ENCODE measurements at regions not wholly inside any gene's neighbourhood (a gene's known extent, or its start where the extent isn't known, plus 50 kb on each side); places are given as distances from the start of the nearest gene placed in this dataset.

GRCh38 chr1:234958066-234958705 is 170.5 kb downstream of the TOMM20 start:
- POLR2A ChIA-PET = no interaction called here
- H3K4me2 ChIP-seq = no peak overlapping the region

More at GRCh38 chr1:234958066-234958705, 170.5 kb downstream of the TOMM20 start:
- TF ChIP-seq JUND (IDR thresholded peaks at IDR 0.05) (no peak), ELF1 (IDR thresholded peaks at IDR 0.05) (no peak), SMC3 (IDR thresholded peaks at IDR 0.05; ENCODE audit: low read depth, low read length) (no peak), FOXJ3 (CRISPR knock-in tag; IDR thresholded peaks at IDR 0.05) (no peak), FOSL2 (IDR thresholded peaks at IDR 0.05; ENCODE audit: borderline replicate concordance, low read depth) (no peak), POLR2AphosphoS5 (IDR thresholded peaks at IDR 0.05; ENCODE audit: low read depth, low read length) (no peak), MEF2A (IDR thresholded peaks at IDR 0.05; ENCODE audit: borderline replicate concordance, low read depth) (no peak), USF1 (IDR thresholded peaks at IDR 0.05; ENCODE audit: borderline replicate concordance, low read depth) (no peak), NRF1 (IDR thresholded peaks at IDR 0.05; ENCODE audit: low read depth, low read length) (no peak), EZH2phosphoT487 (IDR thresholded peaks at IDR 0.05; ENCODE audit: borderline replicate concordance, low read depth) (no peak), RCOR1 (IDR thresholded peaks at IDR 0.05; ENCODE audit: low read length) (no peak), CTCF (IDR thresholded peaks at IDR 0.05) (no peak), TAF1 (IDR thresholded peaks at IDR 0.05; ENCODE audit: borderline replicate concordance, low read depth, low read length) (no peak), RXRA (IDR thresholded peaks at IDR 0.05; ENCODE audit: borderline replicate concordance, low read depth) (no peak), EP300 (IDR thresholded peaks at IDR 0.05; ENCODE audit: borderline replicate concordance in 1 of 2, low read depth in 1 of 2, low read length in 1 of 2) (no peak), MAX (IDR thresholded peaks at IDR 0.05; ENCODE audit: low read depth) (no peak)
- TF ChIP-seq, protein P1, sequence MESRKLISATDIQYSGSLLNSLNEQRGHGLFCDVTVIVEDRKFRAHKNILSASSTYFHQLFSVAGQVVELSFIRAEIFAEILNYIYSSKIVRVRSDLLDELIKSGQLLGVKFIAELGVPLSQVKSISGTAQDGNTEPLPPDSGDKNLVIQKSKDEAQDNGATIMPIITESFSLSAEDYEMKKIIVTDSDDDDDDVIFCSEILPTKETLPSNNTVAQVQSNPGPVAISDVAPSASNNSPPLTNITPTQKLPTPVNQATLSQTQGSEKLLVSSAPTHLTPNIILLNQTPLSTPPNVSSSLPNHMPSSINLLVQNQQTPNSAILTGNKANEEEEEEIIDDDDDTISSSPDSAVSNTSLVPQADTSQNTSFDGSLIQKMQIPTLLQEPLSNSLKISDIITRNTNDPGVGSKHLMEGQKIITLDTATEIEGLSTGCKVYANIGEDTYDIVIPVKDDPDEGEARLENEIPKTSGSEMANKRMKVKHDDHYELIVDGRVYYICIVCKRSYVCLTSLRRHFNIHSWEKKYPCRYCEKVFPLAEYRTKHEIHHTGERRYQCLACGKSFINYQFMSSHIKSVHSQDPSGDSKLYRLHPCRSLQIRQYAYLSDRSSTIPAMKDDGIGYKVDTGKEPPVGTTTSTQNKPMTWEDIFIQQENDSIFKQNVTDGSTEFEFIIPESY (IDR thresholded peaks at IDR 0.05; ENCODE audit: borderline replicate concordance, low read depth) = no peak
- H3K9me3 ChIP-seq = no peaks in the 10 kb centered on the region
- H2AFZ ChIP-seq (ENCODE audit: low read depth) = no peak overlapping the region
- CTCF ChIA-PET = interaction anchor here (1.2 to 1.5 kb wide), 2 partner anchors 9 to 126 kb away, joined by 5 read pairs; no protein-coding TSS in a partner anchor
- 92% methylated on average over 11 of the region's 13 CpGs for WGBS (ENCODE audit: low lambda C conversion rate)
- H3K36me3 ChIP-seq (replicated peaks in 1 of 2; ENCODE audit: control insufficient read depth in 1 of 2, insufficient read depth in 2 of 2, low read length in 1 of 2) = no peaks in the 10 kb centered on the region
- H3K4me1 ChIP-seq (ENCODE audit: control insufficient read depth in 1 of 2, insufficient read depth in 2 of 2, low read depth in 1 of 2, low read length in 1 of 2) = peaks cover 49 to 50% of the 10 kb centered on the region in 2 experiments
- H3K9ac ChIP-seq = no peak overlapping the region
- no peak overlapping the region for H3K4me3 ChIP-seq (ENCODE audit: low read depth in 2 of 2, low read length in 1 of 2)
- H3K27ac ChIP-seq (ENCODE audit: low read depth in 2 of 2, low read length in 1 of 2) = peak overlapping the region; percentile 46 to 76
- no peaks in the 10 kb centered on the region for H3K79me2 ChIP-seq (ENCODE audit: insufficient read depth)
- no peak for DNase-seq
- no peaks in the 10 kb centered on the region for H4K20me1 ChIP-seq (ENCODE audit: insufficient read depth)
- H3F3A ChIP-seq (replicated peaks; ENCODE audit: insufficient read depth) = peaks cover 36% of the 10 kb centered on the region
- no peaks in the 10 kb centered on the region for H3K27me3 ChIP-seq (ENCODE audit: insufficient read depth)
- no peaks in the 10 kb centered on the region for H3K9me2 ChIP-seq

Data from SK-N-SH (cell line).